GM12892 (cell line): ENCODE measurements at regions not wholly inside any gene's neighbourhood (a gene's known extent, or its start where the extent isn't known, plus 50 kb on each side); places are given as distances from the start of the nearest gene placed in this dataset.

ENCODE experiments used
- POLR2A ChIP-seq: IDR thresholded peaks from 2 replicates; pipeline ENCODE4 v1.6.1; 2011; ENCODE audit warnings: low read depth, low read length, control low read depth
- POLR2AphosphoS5 ChIP-seq: IDR thresholded peaks from 2 replicates; pipeline ENCODE4 v1.6.1; 2011; ENCODE audit warnings: low read depth, low read length, control low read depth
- TAF1 ChIP-seq: IDR thresholded peaks from 2 replicates; pipeline ENCODE4 v1.6.1; 2011; ENCODE audit warnings: low read depth, mild to moderate bottlenecking, control low read depth, low read length, borderline replicate concordance

DNA sequence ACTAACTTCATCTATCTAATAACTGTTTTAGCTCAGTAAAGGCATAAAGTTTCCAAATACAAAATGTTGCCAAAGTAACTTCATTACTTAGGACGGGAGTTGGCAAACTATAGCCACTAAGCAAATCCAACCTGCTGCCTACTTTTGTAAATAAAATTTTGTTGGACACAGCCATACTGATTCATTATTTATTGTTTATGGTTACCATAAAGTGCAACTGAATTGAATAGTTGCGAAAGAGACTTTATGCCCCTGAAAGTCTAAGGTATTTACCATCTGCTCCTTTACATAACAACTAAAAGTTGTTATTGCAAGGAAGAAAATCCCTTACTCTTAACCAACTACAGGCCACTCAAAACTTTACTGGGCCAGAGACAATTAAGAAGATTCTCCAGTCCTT lies 256.7 kb upstream of the RBBP8 start:
- no peak for TF ChIP-seq POLR2A
- no peak for TF ChIP-seq POLR2AphosphoS5
- TF ChIP-seq TAF1 = no peak
